ENCODE measurements at regions not wholly inside any gene's neighbourhood (a gene's known extent, or its start where the extent isn't known, plus 50 kb on each side); places are given as distances from the start of the nearest gene placed in this dataset.

DNA sequence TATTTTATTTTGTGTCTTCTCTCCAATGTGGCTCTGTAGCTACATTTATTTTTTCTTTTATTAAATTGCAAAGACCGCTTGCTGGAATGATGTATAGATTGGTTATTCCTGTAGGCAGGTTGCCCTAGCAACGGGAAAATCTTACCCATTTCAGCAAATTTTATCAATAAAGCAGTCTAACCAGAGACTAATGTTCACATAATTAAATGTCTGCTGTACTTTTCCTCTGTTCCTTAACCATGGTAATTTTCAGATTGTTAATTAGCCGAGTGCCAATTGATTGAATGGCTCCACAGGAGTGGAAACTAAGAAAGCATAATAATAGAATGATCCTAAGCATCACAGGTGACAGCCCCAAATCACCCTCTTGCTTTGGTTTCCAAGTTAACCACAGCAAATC is 134.8 kb downstream of the BASP1 start:
- TF ChIP-seq, protein P1, sequence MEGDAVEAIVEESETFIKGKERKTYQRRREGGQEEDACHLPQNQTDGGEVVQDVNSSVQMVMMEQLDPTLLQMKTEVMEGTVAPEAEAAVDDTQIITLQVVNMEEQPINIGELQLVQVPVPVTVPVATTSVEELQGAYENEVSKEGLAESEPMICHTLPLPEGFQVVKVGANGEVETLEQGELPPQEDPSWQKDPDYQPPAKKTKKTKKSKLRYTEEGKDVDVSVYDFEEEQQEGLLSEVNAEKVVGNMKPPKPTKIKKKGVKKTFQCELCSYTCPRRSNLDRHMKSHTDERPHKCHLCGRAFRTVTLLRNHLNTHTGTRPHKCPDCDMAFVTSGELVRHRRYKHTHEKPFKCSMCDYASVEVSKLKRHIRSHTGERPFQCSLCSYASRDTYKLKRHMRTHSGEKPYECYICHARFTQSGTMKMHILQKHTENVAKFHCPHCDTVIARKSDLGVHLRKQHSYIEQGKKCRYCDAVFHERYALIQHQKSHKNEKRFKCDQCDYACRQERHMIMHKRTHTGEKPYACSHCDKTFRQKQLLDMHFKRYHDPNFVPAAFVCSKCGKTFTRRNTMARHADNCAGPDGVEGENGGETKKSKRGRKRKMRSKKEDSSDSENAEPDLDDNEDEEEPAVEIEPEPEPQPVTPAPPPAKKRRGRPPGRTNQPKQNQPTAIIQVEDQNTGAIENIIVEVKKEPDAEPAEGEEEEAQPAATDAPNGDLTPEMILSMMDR (IDR thresholded peaks at IDR 0.05), result no peak
- no peak for TF ChIP-seq POLR2A (IDR thresholded peaks at IDR 0.05)

All from breast epithelium (tissue), 3 donors.